K562 (cell line): ENCODE measurements at regions not wholly inside any gene's neighbourhood (a gene's known extent, or its start where the extent isn't known, plus 50 kb on each side); places are given as distances from the start of the nearest gene placed in this dataset.

Experiments
- ATAC-seq: fragments of 200-7000 bp; cut with Tn5 transposase; 3 replicates; pipeline ENCODE4 v1.9.1; 2020; ENCODE audit warnings: moderate library complexity
- BruUV-seq: library from RNA; stranded (reverse); fragments of 400-500 nt; replicated peaks from 2 replicates; lab custom pipeline; 2021; lab: Mats Ljungman, UMichigan
- CTCF ChIA-PET: fragments of 300-600 bp; formaldehyde crosslinking; extraction: SDS; loops from one replicate; lab custom pipeline; 2021; ENCODE audit warnings: low intra/inter-chr PET ratio; lab: Yijun Ruan, JAX
- POLR2A ChIA-PET: fragments of 300-600, 350-650 bp; sonication (Branson Sonifier 250); formaldehyde crosslinking; extraction: SDS; loops from one replicate; lab custom pipeline; 2021; ENCODE audit warnings: antibody characterized with exemption, inconsistent platforms; lab: Yijun Ruan, JAX
- DNase-seq, 4 experiments: peaks; one replicate each; pipeline versions ENCODE4 v3.0.0 to v3.0.0-alpha.2; 2011 to 2018; ENCODE audit warnings: low spot score in 3 of 4, mixed read lengths in 3 of 4; ENCODE audit errors: extremely low read depth in 1 of 4
- FAIRE-seq: peaks from 2 replicates; lab custom pipeline; 2011; peaks lifted over from hg19 to GRCh38; lab: Jason Lieb, UNC
- H2AFZ ChIP-seq: 2 replicates; pipeline ENCODE4 v1.6.0; 2011; ENCODE audit warnings: low read depth, low read length, control low read depth, inconsistent platforms
- H3K27ac ChIP-seq: fragments of 200-600 bp; 3 replicates; pipeline ENCODE4 v1.8.0; 2011; ENCODE audit warnings: low read depth, mild to moderate bottlenecking, control low read depth, inconsistent platforms, low read length, moderate library complexity, mixed read lengths; ENCODE audit errors: extremely low read depth
- H3K27me3 ChIP-seq, 2 experiments: fragments of 300-600 bp in 1 of 2; 2 replicates in 1 of 2; 3 replicates in 1 of 2; pipeline versions ENCODE4 v1.6.0 to v1.8.0; 2011; ENCODE audit warnings: inconsistent platforms in 2 of 2, low read length in 2 of 2, mild to moderate bottlenecking in 1 of 2, mixed read lengths in 1 of 2, moderate library complexity in 1 of 2; ENCODE audit not compliant: control insufficient read depth in 2 of 2, insufficient read depth in 2 of 2
- H3K36me3 ChIP-seq: fragments of 300-600 bp; 3 replicates; pipeline ENCODE4 v1.8.0; 2011; ENCODE audit warnings: mild to moderate bottlenecking, low read length, inconsistent platforms; ENCODE audit not compliant: control insufficient read depth, insufficient read depth
- H3K4me1 ChIP-seq, 2 experiments: fragments of 200-600 bp in 1 of 2; replicated peaks in 1 of 2; 2 replicates in 1 of 2; 3 replicates in 1 of 2; pipeline versions ENCODE4 v1.5.1 to v1.8.0; 2011; ENCODE audit warnings: inconsistent platforms in 2 of 2, low read length in 2 of 2, mild to moderate bottlenecking in 1 of 2, mixed read lengths in 1 of 2, moderate library complexity in 1 of 2; ENCODE audit not compliant: control insufficient read depth in 2 of 2, insufficient read depth in 2 of 2
- H3K4me2 ChIP-seq: 2 replicates; pipeline ENCODE4 v1.6.1; 2011; ENCODE audit warnings: low read length, control low read depth, inconsistent platforms, mixed read lengths; ENCODE audit not compliant: insufficient read depth
- H3K4me3 ChIP-seq: fragments of 200-600 bp; sonication (generic), shearing (Covaris generic); 2 replicates; pipeline ENCODE4 v1.5.1; 2016; ENCODE audit warnings: control low read depth, inconsistent platforms
- H3K79me2 ChIP-seq: fragments of 200-600 bp; 3 replicates; pipeline ENCODE4 v1.8.0; 2011; ENCODE audit warnings: low read length, inconsistent platforms; ENCODE audit not compliant: control insufficient read depth, insufficient read depth
- H3K9ac ChIP-seq, 2 experiments: 2 replicates each; pipeline versions ENCODE4 v1.6.0 to v1.6.1; 2011; ENCODE audit warnings: low read depth in 2 of 2, low read length in 2 of 2, control low read depth in 1 of 2, inconsistent platforms in 1 of 2, mild to moderate bottlenecking in 1 of 2, mixed read lengths in 1 of 2; ENCODE audit not compliant: insufficient read depth in 1 of 2
- H3K9me1 ChIP-seq: one replicate; pipeline ENCODE4 v1.6.0; 2011; ENCODE audit warnings: inconsistent platforms, mild to moderate bottlenecking, low read length, moderate library complexity; ENCODE audit not compliant: control insufficient read depth, insufficient read depth
- H3K9me3 ChIP-seq: replicated peaks from 2 replicates; pipeline ENCODE4 v1.5.1; 2011; ENCODE audit warnings: low read depth, low read length, inconsistent platforms; ENCODE audit not compliant: control insufficient read depth, insufficient read depth
- H4K20me1 ChIP-seq: replicated peaks from 2 replicates; pipeline ENCODE4 v1.6.1; 2011; ENCODE audit warnings: low read length, inconsistent platforms, mixed read lengths; ENCODE audit not compliant: control insufficient read depth, insufficient read depth
- PTBP1 ChIP-seq: fragments of 200-400 bp; formaldehyde crosslinking; IDR thresholded peaks from 2 replicates; pipeline ENCODE4 v1.6.1; 2017; ENCODE audit warnings: low read depth, low read length
- ZNF740 ChIP-seq, 3 experiments: fragments of 200-800 bp in 1 of 3; sonication (Bioruptor generic) in 1 of 3; sonication (generic) in 1 of 3; formaldehyde crosslinking in 1 of 3; IDR thresholded peaks; 2 replicates each; pipeline versions ENCODE4 v1.6.1 to v1.8.0; 2016 to 2022; ENCODE audit warnings: mild to moderate bottlenecking in 2 of 3, missing compliant biosample characterization in 2 of 3, missing genetic modification characterization in 2 of 3, missing genetic modification reagents in 1 of 3
- ZNF76 ChIP-seq: fragments of 250-450 bp; sonication (Bioruptor Pico); IDR thresholded peaks from 2 replicates; pipeline ENCODE4 v1.4.0; 2020; ENCODE audit warnings: mild to moderate bottlenecking, moderate library complexity, borderline replicate concordance
- WGBS: fragments of 100-300 bp; shearing (Covaris generic); methylation state at CpG from one replicate; pipeline ENCODE4 v1.1.6; 2016; ENCODE audit warnings: low coverage, mixed read lengths; ENCODE audit not compliant: insufficient coverage; ENCODE audit errors: missing lambda C conversion rate; 5-methylcytosine and 5-hydroxymethylcytosine counted together
- in situ Hi-C: fragments of 300-500 bp; cut with MboI; formaldehyde crosslinking; loops from 4 replicates; pipeline ENCODE4 v1.15.0; 2018; ENCODE audit warnings: inconsistent platforms, mixed read lengths
- intact Hi-C: fragments of 100-400 bp; cut with micrococcal nuclease; formaldehyde crosslinking; loops from 2 replicates; pipeline ENCODE4 v1.14.2; 2022
- TF ChIP-seq, protein P1 (sequence below): sonication (generic); formaldehyde crosslinking; IDR thresholded peaks from 2 replicates; pipeline ENCODE4 v1.8.0; 2023; ENCODE audit warnings: missing genetic modification reagents, mild to moderate bottlenecking, borderline replicate concordance
- TF ChIP-seq, protein P2 (sequence below): fragments of 450-650 bp; formaldehyde crosslinking; conservative IDR thresholded peaks from 2 replicates; pipeline ENCODE4 v1.4.0; 2022; ENCODE audit warnings: mild to moderate bottlenecking, missing genetic modification characterization

- intact Hi-C loops (no loop called here), in situ Hi-C loops (no loop called here)
- POLR2A ChIA-PET, result no interaction called here
- Histone ChIP-seq H4K20me1 (no peaks in the 10 kb centered on the region), H2AFZ (no peak overlapping the region), H3K4me1 (no peaks in the 10 kb centered on the region), H3K27ac (no peak overlapping the region), H3K36me3 (no peaks in the 10 kb centered on the region), H3K4me2 (no peak overlapping the region), H3K9me3 (no peaks in the 10 kb centered on the region), H3K9ac (no peak overlapping the region), H3K79me2 (no peaks in the 10 kb centered on the region), H3K9me1 (no peaks in the 10 kb centered on the region), H3K27me3 (no peaks in the 10 kb centered on the region), H3K4me3 (no peak overlapping the region)
- WGBS, result 0% methylated on average over 2 of the region's 2 CpGs
- ATAC-seq (no peak), DNase-seq (no peak), FAIRE-seq (no peak)
- BruUV-seq, result no TSS peak
- CTCF ChIA-PET, result no interaction called here
- no peak for TF ChIP-seq ZNF76 (CRISPR knock-in tag)
- no peak for TF ChIP-seq PTBP1
- TF ChIP-seq, protein P1, sequence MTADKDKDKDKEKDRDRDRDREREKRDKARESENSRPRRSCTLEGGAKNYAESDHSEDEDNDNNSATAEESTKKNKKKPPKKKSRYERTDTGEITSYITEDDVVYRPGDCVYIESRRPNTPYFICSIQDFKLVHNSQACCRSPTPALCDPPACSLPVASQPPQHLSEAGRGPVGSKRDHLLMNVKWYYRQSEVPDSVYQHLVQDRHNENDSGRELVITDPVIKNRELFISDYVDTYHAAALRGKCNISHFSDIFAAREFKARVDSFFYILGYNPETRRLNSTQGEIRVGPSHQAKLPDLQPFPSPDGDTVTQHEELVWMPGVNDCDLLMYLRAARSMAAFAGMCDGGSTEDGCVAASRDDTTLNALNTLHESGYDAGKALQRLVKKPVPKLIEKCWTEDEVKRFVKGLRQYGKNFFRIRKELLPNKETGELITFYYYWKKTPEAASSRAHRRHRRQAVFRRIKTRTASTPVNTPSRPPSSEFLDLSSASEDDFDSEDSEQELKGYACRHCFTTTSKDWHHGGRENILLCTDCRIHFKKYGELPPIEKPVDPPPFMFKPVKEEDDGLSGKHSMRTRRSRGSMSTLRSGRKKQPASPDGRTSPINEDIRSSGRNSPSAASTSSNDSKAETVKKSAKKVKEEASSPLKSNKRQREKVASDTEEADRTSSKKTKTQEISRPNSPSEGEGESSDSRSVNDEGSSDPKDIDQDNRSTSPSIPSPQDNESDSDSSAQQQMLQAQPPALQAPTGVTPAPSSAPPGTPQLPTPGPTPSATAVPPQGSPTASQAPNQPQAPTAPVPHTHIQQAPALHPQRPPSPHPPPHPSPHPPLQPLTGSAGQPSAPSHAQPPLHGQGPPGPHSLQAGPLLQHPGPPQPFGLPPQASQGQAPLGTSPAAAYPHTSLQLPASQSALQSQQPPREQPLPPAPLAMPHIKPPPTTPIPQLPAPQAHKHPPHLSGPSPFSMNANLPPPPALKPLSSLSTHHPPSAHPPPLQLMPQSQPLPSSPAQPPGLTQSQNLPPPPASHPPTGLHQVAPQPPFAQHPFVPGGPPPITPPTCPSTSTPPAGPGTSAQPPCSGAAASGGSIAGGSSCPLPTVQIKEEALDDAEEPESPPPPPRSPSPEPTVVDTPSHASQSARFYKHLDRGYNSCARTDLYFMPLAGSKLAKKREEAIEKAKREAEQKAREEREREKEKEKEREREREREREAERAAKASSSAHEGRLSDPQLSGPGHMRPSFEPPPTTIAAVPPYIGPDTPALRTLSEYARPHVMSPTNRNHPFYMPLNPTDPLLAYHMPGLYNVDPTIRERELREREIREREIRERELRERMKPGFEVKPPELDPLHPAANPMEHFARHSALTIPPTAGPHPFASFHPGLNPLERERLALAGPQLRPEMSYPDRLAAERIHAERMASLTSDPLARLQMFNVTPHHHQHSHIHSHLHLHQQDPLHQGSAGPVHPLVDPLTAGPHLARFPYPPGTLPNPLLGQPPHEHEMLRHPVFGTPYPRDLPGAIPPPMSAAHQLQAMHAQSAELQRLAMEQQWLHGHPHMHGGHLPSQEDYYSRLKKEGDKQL (CRISPR knock-in tag), result no peak
- TF ChIP-seq, protein P2, sequence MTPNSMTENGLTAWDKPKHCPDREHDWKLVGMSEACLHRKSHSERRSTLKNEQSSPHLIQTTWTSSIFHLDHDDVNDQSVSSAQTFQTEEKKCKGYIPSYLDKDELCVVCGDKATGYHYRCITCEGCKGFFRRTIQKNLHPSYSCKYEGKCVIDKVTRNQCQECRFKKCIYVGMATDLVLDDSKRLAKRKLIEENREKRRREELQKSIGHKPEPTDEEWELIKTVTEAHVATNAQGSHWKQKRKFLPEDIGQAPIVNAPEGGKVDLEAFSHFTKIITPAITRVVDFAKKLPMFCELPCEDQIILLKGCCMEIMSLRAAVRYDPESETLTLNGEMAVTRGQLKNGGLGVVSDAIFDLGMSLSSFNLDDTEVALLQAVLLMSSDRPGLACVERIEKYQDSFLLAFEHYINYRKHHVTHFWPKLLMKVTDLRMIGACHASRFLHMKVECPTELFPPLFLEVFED (CRISPR knock-in tag), result no peak
- no peak for TF ChIP-seq ZNF740 (CRISPR knock-in tag; IDR thresholded peaks at IDR 0.05)
- no peak for TF ChIP-seq ZNF740 (tag; IDR thresholded peaks at IDR 0.05)
Observed at GRCh38 chr2:21379140-21379539, 255.4 kb downstream of the TDRD15 start.
